ENCODE measurements at regions not wholly inside any gene's neighbourhood (a gene's known extent, or its start where the extent isn't known, plus 50 kb on each side); places are given as distances from the start of the nearest gene placed in this dataset.

DNA sequence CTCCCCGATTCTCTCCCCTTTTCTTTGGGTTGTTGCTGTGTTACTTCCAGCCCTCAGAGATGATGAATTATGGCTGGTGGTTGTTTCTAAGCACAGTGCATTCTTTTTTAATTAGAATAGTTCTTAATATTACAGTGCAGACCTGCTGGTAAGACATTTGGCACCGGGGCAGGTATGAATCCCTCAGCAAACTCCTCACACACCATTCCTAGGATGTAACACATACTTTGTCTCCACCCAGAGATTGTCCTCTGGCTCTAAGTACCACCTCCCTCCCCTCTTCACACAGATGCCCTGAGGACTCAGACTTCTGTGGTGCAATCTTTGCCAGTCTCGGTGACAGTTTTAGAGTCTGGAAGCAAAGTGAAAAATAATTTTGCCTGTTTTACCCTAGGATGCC lies 143.1 kb downstream of the HLX start:
- no peak for DNase-seq
- H3K4me3 ChIP-seq (ENCODE audit: low read depth, low read length) = no peak overlapping the region
- H3K27ac ChIP-seq = no peak overlapping the region
- H3K36me3 ChIP-seq = no peaks in the 10 kb centered on the region
- TF ChIP-seq, protein P1, sequence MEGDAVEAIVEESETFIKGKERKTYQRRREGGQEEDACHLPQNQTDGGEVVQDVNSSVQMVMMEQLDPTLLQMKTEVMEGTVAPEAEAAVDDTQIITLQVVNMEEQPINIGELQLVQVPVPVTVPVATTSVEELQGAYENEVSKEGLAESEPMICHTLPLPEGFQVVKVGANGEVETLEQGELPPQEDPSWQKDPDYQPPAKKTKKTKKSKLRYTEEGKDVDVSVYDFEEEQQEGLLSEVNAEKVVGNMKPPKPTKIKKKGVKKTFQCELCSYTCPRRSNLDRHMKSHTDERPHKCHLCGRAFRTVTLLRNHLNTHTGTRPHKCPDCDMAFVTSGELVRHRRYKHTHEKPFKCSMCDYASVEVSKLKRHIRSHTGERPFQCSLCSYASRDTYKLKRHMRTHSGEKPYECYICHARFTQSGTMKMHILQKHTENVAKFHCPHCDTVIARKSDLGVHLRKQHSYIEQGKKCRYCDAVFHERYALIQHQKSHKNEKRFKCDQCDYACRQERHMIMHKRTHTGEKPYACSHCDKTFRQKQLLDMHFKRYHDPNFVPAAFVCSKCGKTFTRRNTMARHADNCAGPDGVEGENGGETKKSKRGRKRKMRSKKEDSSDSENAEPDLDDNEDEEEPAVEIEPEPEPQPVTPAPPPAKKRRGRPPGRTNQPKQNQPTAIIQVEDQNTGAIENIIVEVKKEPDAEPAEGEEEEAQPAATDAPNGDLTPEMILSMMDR (IDR thresholded peaks at IDR 0.05; ENCODE audit: low read depth, low read length) = no peak
- H3K27me3 ChIP-seq (ENCODE audit: insufficient read depth, low read depth, severe bottlenecking) = no peaks in the 10 kb centered on the region
- peaks cover 3% of the 10 kb centered on the region for H3K9me3 ChIP-seq (ENCODE audit: severe bottlenecking)

DNA sequence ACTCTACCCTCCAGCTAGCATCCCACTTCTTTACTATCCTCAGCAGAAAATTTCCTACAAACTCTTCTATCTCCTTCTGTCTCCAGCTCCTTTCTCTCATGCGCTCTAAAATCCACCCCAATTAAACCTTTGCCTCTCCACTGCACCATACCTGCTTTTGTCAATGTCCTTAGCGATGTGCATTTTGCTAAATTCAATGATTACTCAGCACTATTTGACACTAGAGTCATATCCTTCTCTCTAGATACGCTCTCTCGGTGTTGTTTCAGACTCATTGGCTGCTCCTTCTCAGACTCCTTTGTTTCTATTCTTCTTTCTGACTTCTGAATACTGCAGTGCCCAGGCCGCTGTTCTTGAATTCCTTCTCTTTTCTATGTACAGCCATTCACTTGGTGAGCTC lies 144.2 kb downstream of the HLX start:
- no peak overlapping the region for H3K27ac ChIP-seq
- H3K27me3 ChIP-seq (ENCODE audit: insufficient read depth, low read depth, severe bottlenecking) = no peaks in the 10 kb centered on the region
- H3K36me3 ChIP-seq = no peaks in the 10 kb centered on the region
- no peak overlapping the region for H3K4me3 ChIP-seq (ENCODE audit: low read depth, low read length)
- TF ChIP-seq, protein P1 (IDR thresholded peaks at IDR 0.05; ENCODE audit: low read depth, low read length) = no peak
- H3K9me3 ChIP-seq (ENCODE audit: severe bottlenecking) = peaks cover 3% of the 10 kb centered on the region
- no peak for DNase-seq

DNA sequence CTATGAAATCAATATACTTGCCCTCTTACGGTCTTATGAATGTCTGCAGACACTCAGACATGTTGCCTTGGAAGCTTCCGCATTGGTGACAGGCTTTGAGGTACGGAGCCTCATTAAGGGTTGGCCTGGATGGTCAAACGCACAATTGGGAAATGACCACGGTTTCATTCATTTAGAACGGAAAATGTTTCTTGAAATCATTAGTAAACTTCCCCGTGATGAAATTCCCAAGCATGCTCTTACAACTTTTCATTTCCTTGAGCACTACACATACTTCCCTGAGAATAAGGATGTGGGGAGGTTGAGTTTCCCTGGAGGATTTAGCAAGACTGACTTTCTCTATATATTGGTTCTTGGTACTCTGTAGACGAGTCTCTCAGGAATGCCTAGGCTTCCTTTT lies 146.3 kb downstream of the HLX start:
- no peaks in the 10 kb centered on the region for H3K27me3 ChIP-seq (ENCODE audit: insufficient read depth, low read depth, severe bottlenecking)
- no peaks in the 10 kb centered on the region for H3K36me3 ChIP-seq
- TF ChIP-seq, protein P1 (IDR thresholded peaks at IDR 0.05; ENCODE audit: low read depth, low read length) = no peak
- H3K9me3 ChIP-seq (ENCODE audit: severe bottlenecking) = peaks cover 3% of the 10 kb centered on the region
- H3K27ac ChIP-seq = no peak overlapping the region
- DNase-seq = no peak
- H3K4me3 ChIP-seq (ENCODE audit: low read depth, low read length) = no peak overlapping the region

DNA sequence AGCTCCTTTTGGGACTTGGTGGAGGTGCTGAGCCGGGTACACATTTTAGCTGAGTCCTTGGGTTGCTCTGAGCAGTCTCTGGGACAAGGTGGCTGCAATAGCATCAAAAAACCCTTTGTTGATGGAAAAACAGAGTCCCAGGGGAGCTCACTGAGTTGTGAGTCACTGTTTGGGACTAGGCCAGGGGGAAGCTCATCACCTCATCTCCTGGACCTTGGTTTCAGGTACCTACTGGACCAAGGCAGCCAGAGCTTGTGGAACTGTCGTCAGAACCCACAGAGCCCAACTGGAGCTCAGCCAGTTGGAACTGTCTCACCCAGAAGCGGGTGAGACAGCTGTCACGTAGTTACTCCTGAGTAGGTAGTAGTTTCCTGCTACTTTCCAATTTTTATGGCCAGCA lies 146.7 kb downstream of the HLX start:
- no peaks in the 10 kb centered on the region for H3K36me3 ChIP-seq
- TF ChIP-seq, protein P1 (IDR thresholded peaks at IDR 0.05; ENCODE audit: low read depth, low read length) = no peak
- H3K27me3 ChIP-seq (ENCODE audit: insufficient read depth, low read depth, severe bottlenecking) = no peaks in the 10 kb centered on the region
- no peak for DNase-seq
- H3K9me3 ChIP-seq (ENCODE audit: severe bottlenecking) = peaks cover 3% of the 10 kb centered on the region
- H3K4me3 ChIP-seq (ENCODE audit: low read depth, low read length) = no peak overlapping the region
- H3K27ac ChIP-seq = no peak overlapping the region

DNA sequence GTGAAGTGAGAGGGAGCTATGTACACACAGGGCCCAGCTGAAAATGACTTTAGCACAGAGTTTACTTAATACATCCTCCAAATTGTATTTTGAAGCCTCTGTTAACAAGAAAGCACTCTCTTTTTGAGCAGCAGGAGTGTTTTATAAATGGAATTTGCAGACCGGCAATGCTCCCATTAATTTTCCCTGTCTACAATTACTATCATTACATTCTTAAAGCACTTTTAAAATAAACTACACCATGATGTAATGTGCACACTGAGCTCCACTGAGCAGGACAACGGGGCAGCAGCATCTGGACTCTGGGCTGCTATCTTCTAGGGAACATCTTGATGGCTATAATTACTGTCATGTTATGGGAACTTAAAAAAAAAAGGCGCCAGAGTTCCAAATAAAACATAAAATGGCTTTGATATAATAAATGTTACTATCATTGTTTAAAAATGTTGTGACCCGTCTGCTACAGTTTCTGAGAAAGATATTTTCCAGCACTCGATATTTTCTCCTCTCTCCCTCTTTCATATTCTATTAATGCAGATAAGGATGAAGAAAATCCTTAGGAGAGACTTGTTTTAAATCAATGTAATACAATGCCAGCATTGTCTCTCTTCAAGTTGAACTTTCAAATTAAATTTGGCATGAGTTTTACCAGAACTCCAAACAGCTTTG lies 150.9 kb downstream of the HLX start:
- TF ChIP-seq, protein P1 (IDR thresholded peaks at IDR 0.05; ENCODE audit: low read depth, low read length) = no peak
- no peaks in the 10 kb centered on the region for H3K36me3 ChIP-seq
- no peaks in the 10 kb centered on the region for H3K27me3 ChIP-seq (ENCODE audit: insufficient read depth, low read depth, severe bottlenecking)
- H3K9me3 ChIP-seq (ENCODE audit: severe bottlenecking) = peaks cover 3% of the 10 kb centered on the region
- H3K27ac ChIP-seq = no peak overlapping the region
- H3K4me3 ChIP-seq (ENCODE audit: low read depth, low read length) = no peak overlapping the region
- DNase-seq = no peak

DNA sequence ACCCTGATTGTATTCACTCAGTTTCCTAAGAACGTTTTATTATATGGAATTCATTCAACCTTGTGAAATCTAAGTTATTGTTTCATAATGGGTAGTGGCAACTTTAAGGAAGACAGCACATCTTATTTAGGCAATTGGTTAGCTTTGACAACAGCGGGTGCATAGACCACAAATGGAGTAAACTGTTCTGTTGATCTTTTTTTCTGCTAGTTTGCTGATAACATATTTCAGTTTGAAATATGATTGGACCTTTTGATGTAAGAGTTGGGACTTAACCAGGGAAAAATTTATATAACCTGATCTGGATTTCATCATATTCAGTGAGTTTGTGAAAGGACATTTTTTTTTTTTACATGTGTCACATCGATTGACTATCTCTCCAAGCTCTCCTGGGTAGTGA lies 151.7 kb downstream of the HLX start:
- no peak for DNase-seq
- no peak overlapping the region for H3K4me3 ChIP-seq (ENCODE audit: low read depth, low read length)
- H3K27ac ChIP-seq = no peak overlapping the region
- no peaks in the 10 kb centered on the region for H3K27me3 ChIP-seq (ENCODE audit: insufficient read depth, low read depth, severe bottlenecking)
- H3K36me3 ChIP-seq = no peaks in the 10 kb centered on the region
- peaks cover 1% of the 10 kb centered on the region for H3K9me3 ChIP-seq (ENCODE audit: severe bottlenecking)
- TF ChIP-seq, protein P1 (IDR thresholded peaks at IDR 0.05; ENCODE audit: low read depth, low read length) = no peak
